ENCODE measurements at regions not wholly inside any gene's neighbourhood (a gene's known extent, or its start where the extent isn't known, plus 50 kb on each side); places are given as distances from the start of the nearest gene placed in this dataset.
"Not testable (repeated sequence)": the region's sequence is repeated elsewhere in the genome, so short reads cannot be mapped to it uniquely, and the experiment has no call there.

GRCh38 chr11:69887330-69887729 is 68.1 kb upstream of the FGF3 start:
- DNase-seq: no peak

- no peak for DNase-seq
These were observed 68.7 kb upstream of the FGF3 start for GRCh38 chr11:69887841-69888427.

- DNase-seq: peak; percentile 51
These were observed 69.4 kb upstream of the FGF3 start for GRCh38 chr11:69888483-69889181.

- DNase-seq: no peak
These were observed 70.4 kb upstream of the FGF3 start for GRCh38 chr11:69889400-69890318.

- DNase-seq: no peak
These were observed 71.3 kb upstream of the FGF3 start for GRCh38 chr11:69890476-69890875.

GRCh38 chr11:69891421-69892236 is 72.4 kb upstream of the FGF3 start:
- no peak for DNase-seq

GRCh38 chr11:69892237-69892985 is 73.2 kb upstream of the FGF3 start:
- no peak for DNase-seq

- DNase-seq: no peak
These were observed 73.9 kb upstream of the FGF3 start for GRCh38 chr11:69892986-69893555.

- no peak for DNase-seq
These were observed 74.4 kb upstream of the FGF3 start for GRCh38 chr11:69893631-69894030.

- DNase-seq: no peak
These were observed 75.0 kb upstream of the FGF3 start for GRCh38 chr11:69894181-69894611.

- no peak for DNase-seq
These were observed 75.4 kb upstream of the FGF3 start for GRCh38 chr11:69894648-69895047.

- DNase-seq: no peak
These were observed 77.0 kb upstream of the FGF3 start for GRCh38 chr11:69896250-69896649.

- DNase-seq: no peak
These were observed 78.9 kb upstream of the FGF3 start for GRCh38 chr11:69898123-69898522.

GRCh38 chr11:69899957-69900821 is 81.0 kb upstream of the FGF3 start:
- no peak for DNase-seq

- not testable (repeated sequence) for DNase-seq
These were observed 81.6 kb upstream of the FGF3 start for GRCh38 chr11:69900822-69901302.

GRCh38 chr11:69902337-69902736 is 83.1 kb upstream of the FGF3 start:
- no peak for DNase-seq

GRCh38 chr11:69903211-69903610 is 84.0 kb upstream of the FGF3 start:
- DNase-seq: no peak

GRCh38 chr11:69904161-69904973 is 85.2 kb upstream of the FGF3 start:
- DNase-seq: no peak

GRCh38 chr11:69904974-69905535 is 85.8 kb upstream of the FGF3 start:
- DNase-seq: no peak
